Activated naive CD8-positive, alpha-beta T cell treated with anti-CD3 and anti-CD28 coated beads, Interleukin-2, amount 50 U/mL, for 16 hours (primary cell): ENCODE measurements at regions not wholly inside any gene's neighbourhood (a gene's known extent, or its start where the extent isn't known, plus 50 kb on each side); places are given as distances from the start of the nearest gene placed in this dataset.
"Not testable (repeated sequence)": the region's sequence is repeated elsewhere in the genome, so short reads cannot be mapped to it uniquely, and the experiment has no call there.

Source experiments
- DNase-seq: peaks from one replicate; pipeline ENCODE4 v3.0.0-alpha.2; 2020; ENCODE audit warnings: low read depth, low spot score

- DNase-seq = no peak
Measured at GRCh38 chr15:92753591-92753990, 98.0 kb upstream of the FAM174B start.

GRCh38 chr15:92763459-92763858 lies 107.9 kb upstream of the FAM174B start:
- DNase-seq = no peak

- DNase-seq = not testable (repeated sequence)
Measured at GRCh38 chr15:92768131-92768530, 112.6 kb upstream of the FAM174B start.

- no peak for DNase-seq
Measured at GRCh38 chr15:92770641-92771040, 115.1 kb upstream of the FAM174B start.

GRCh38 chr15:92772061-92772460 lies 116.5 kb upstream of the FAM174B start:
- DNase-seq = no peak

- DNase-seq = no peak
Measured at GRCh38 chr15:92772626-92773244, 117.2 kb upstream of the FAM174B start.

GRCh38 chr15:92773340-92773739 lies 117.8 kb upstream of the FAM174B start:
- DNase-seq = no peak

- DNase-seq = no peak
Measured at GRCh38 chr15:92779874-92780273, 120.2 kb upstream of the CHD2 start.

GRCh38 chr15:92780843-92781242 lies 119.3 kb upstream of the CHD2 start:
- no peak for DNase-seq

GRCh38 chr15:92781925-92782453 lies 118.1 kb upstream of the CHD2 start:
- no peak for DNase-seq

- no peak for DNase-seq
Measured at GRCh38 chr15:92787116-92787515, 113.0 kb upstream of the CHD2 start.

- no peak for DNase-seq
Measured at GRCh38 chr15:92788196-92788595, 111.9 kb upstream of the CHD2 start.

GRCh38 chr15:92788793-92789192 lies 111.3 kb upstream of the CHD2 start:
- DNase-seq = not testable (repeated sequence)

- no peak for DNase-seq
Measured at GRCh38 chr15:92796161-92796611, 103.9 kb upstream of the CHD2 start.

GRCh38 chr15:92797168-92798052 lies 102.7 kb upstream of the CHD2 start:
- DNase-seq = no peak

- DNase-seq = no peak
Measured at GRCh38 chr15:92800013-92800412, 100.1 kb upstream of the CHD2 start.

GRCh38 chr15:92800416-92801055 lies 99.6 kb upstream of the CHD2 start:
- DNase-seq = not testable (repeated sequence)

- DNase-seq = not testable (repeated sequence)
Measured at GRCh38 chr15:92801056-92801773, 98.9 kb upstream of the CHD2 start.

GRCh38 chr15:92801774-92802464 lies 98.2 kb upstream of the CHD2 start:
- DNase-seq = no peak

GRCh38 chr15:92803536-92803851 lies 96.6 kb upstream of the CHD2 start:
- DNase-seq = no peak
